HS-5 (cell line): ENCODE measurements at regions not wholly inside any gene's neighbourhood (a gene's known extent, or its start where the extent isn't known, plus 50 kb on each side); places are given as distances from the start of the nearest gene placed in this dataset.

Experiments used
- DNase-seq: peaks from one replicate; pipeline ENCODE4 v3.0.0-alpha.2; 2012; ENCODE audit warnings: low read depth

DNA sequence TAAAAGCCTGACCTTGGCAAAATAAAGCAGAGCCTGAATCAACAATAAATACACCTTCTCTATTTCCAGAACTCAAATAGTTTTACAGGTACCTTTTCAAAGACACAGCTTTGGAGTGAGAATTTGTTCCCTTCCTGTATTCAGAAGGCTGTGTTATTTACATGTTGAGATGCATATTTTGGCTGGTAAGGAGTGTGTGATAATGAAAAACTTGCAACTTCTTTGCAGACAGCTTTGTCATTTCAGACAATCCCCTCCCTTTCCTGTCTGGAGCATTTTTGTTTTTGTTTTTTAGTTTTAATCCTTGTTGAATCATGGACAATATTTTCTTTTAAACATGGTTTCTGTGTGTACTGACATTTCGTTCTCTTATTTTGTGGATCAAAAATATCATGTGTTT, 493.8 kb downstream of the FAT4 start:
- DNase-seq = no peak

DNA sequence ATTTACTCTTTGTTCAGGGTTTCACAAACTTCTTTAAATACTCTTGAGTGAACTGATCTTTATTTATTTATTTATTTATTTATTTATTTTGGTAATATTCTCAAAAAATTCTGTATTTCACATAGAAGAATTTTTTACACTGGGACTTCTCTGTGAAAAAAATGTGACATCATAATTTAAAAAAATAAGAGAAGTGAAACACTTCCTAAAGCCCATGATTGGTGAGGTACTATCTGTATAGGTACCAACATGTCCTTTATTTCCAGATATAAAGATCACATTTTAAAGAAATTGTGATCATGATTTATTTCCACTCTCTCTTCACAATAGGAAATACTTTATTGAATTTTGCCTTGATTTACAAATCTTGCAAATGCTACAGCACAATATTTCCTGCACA, 497.1 kb downstream of the FAT4 start:
- no peak for DNase-seq

DNA sequence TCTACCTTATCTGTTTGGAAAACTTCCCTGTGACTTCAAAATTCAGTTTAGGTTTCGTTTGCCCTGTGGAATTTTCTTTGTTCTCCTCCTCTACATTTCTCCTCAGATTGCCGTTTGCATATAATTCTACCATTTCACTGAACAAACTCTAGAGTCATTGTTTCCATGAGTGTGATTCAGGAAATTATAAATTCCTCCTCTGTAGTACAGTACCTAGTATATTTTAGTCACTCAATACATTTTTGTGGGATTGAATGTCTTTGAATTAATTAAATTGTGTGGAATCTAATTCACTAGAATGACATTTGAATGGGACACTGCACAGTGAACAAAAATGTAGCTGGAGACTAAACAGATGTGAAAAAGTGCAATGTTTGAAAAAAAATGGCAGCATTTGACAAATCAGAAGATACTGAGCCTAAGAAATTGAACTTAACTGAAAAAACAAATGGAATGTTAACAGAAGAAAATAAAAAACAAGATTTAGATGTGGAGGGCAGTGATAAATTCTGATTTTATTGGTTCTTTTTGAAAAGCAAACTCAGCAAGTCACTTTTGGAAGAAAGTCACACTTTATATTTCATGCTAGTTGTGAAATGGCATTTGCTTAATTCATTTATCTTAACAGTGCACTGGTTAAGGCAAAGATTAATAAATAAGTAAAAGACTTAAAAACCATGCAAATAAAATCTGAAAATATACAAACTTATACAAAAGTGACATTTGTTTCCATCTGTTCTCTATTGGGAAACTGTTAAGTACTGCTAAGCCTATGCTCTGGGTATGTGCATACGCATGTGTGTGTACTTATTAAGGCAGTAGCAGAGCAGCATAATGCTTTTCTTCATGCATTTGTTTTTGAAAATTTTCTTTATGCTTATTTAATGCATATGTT, 512.3 kb downstream of the FAT4 start:
- no peak for DNase-seq

DNA sequence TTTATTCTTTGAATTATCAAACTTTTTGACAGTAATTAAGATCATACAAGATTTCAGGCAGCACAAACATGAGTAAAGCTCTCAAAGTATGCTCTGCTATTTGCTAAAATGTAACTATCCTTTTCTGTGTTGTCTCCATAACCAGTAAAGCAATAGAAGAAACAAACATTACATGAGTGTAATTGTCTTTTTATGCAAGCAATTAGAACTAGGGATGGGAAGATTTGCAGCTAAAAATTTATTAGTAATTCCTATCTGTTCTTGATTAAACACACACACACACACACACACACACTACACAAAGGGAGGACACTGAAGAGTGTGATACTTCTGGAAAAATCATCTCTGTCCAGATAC, 512.9 kb downstream of the FAT4 start:
- no peak for DNase-seq

DNA sequence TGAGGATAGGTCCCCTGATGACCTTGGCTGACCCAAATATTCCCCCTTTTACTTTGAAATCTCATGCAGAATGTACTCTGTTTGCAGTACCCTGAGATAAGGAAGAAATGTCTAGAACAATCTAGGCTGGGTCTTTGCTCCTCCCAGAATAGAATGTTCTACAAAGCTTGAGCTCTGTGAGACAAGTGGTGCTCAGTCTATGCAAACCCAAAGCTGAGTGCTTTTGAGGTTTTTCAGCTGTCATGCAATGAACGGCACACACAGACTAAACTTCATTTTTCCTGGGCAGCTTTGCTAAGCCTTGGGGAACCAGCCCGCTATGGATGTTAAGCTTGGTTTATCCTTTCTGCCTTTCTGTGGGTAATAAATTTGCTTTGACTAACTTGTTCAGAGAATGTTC, 513.6 kb downstream of the FAT4 start:
- no peak for DNase-seq

DNA sequence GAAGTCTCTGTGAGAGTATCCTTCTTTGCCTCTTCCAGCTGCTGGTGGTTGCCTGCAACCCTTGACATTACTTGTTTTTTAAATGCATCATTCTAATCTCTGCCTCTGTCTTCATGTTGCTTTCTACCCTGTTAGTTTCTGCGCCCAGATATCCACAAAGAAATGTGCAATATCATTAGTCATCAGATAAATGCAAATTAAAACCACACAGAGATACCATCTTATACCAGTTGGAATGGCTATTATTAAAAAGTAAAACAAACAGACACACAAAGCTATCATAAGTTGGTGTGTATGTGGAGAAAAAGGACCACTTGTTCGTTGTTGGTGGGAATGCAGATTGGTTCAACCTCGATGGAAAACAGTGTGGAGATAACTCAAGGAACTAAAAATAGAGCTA, 517.4 kb downstream of the FAT4 start:
- DNase-seq = no peak

DNA sequence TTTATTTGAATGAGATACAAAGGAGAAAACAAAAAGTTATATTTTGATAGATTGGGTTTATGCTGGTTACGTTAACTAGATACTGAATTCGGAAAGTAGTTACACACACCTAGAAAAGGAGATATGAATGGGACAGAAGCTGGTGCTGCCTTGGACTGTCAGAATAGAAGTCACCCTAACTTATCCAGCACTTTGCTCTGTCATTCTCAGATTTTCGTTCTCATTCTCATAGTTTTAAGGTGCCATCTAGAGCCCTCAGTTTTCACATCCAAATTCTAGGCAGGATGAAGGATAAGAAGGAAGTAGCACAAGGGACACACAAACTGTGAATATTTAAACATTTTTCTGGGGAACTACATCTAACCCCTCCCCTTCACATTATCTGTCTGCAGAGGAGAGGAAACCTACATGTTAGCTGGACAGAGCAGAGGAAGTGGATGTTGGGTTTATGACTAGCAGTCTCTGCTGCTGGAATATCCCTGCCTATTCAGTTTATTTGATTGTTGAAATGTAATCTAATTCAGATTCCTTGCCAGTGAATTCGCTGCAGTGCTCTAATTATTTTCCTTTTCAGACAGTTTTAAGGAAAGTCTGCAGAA, 521.9 kb downstream of the FAT4 start:
- no peak for DNase-seq

DNA sequence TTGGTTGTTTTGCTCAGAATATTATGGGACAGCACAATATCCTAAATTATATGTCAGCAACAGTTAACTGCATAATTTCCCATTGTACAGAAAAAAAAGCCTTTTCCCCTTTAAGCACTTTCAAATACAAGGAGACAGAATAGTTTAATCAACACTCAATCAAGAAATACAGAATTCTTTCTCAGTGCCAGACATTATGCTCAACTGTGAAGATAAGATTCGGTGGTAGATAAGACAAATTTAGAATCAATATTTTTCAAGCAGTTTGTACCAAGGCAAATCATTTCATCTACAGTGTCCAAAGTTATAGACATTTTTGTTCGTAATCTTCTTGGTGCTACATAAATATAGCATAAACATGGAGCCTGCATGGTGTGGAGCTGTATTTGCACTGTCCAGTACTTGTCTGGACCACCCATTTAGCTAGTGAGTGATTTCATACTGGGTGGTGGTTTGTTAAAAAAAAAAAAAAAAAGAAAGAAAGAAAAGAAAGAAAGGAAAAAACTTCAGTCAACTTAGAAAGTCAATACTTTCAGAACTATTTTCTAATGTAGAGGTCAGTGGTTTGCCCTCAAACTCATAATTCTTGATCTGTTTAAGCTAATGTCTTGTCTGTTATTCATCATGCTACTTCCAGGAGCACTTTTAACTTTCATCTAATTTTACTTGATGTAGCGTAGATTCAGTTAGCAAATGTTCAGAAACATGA, 522.9 kb downstream of the FAT4 start:
- DNase-seq = no peak

DNA sequence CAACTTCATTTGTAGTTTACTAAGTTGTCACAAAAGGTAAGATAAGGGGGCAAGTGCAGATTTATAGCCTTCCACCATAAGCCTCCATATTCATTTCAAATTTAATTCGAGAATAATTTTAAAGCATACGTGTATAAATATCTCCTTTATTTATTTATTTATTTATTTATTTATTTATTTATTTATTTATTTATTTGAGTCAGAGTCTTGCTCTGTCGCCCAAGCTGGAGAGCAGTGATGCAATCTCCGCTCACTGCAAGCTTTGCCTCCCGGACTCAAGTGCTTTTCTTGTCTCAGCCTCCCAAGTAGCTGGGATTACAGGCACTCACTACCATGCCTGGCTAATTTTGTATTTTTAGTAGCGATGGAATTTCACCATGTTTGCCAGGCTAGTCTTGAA, 523.4 kb downstream of the FAT4 start:
- DNase-seq = no peak

DNA sequence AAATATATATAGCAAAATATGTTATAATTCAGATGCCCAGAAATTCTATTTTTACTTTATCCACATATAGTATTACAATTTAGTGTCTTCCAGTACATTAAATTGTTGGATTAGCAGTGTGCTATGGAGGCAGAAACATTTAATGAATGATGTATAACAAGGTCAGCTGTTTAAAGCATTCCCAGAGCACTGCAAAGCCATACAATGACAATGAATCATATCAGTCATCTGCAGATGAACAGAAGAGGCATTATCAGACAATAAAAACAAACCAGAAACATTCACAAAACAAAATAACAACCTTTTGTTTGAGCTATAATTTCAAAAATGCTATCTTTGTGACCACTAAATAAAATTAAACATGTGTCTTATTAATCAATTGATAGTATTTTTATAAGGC, 524.2 kb downstream of the FAT4 start:
- no peak for DNase-seq

DNA sequence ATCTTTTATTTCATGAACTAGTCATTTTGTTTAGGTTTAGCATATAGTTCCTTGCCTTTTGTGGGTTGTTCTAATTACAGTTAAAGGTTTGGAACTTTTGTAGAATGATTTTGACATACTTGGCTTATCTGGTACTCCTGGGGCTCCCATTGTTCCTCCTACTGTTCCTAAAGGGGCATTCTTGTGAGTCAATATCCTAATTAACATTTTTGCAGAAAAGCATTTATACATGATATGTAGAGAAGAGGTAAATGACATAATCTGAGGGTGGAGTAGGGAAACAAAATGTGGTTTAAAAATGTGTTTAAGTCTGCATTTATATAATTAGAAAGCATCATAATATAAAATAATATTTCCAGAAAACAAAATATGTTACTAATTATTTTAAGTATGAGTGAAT, 529.2 kb downstream of the FAT4 start:
- DNase-seq = no peak

DNA sequence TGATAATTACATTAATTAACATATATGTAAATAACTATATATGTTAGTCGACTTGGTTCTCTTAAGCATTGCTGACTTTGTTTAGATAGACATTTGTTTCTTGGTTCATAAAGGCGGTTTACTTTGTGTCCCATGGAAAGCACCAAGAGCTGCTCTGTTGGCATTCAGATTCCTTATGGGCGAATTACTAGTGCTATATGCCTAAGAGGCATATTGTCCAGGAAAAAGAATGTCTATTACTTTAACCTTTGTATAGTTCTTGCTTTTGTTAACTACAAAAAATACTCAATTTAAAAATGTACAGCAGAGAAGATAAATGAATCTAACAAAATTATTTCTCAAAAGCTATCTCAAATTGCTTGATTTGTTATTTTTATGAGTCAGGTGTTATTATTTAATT, 532.8 kb downstream of the FAT4 start:
- DNase-seq = no peak

DNA sequence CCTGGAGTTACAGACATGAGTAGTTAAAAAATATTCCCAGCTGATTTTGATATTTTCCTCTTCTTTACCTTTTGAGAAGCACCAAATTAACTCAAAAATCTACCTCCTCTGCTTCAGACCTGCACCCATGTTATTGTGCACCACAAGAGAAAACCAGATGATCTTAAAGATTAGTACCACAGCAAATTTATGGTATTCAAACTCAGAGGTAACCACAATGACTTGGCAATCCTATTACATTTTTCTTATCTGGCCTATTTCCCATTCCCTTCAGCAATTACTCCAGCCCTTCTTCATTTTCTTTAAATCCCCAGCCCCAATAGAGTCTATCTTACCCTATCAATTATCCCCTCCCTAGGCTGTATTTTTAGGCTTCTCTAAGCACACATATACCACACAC, 535.1 kb downstream of the FAT4 start:
- peak; percentile 14 for DNase-seq

DNA sequence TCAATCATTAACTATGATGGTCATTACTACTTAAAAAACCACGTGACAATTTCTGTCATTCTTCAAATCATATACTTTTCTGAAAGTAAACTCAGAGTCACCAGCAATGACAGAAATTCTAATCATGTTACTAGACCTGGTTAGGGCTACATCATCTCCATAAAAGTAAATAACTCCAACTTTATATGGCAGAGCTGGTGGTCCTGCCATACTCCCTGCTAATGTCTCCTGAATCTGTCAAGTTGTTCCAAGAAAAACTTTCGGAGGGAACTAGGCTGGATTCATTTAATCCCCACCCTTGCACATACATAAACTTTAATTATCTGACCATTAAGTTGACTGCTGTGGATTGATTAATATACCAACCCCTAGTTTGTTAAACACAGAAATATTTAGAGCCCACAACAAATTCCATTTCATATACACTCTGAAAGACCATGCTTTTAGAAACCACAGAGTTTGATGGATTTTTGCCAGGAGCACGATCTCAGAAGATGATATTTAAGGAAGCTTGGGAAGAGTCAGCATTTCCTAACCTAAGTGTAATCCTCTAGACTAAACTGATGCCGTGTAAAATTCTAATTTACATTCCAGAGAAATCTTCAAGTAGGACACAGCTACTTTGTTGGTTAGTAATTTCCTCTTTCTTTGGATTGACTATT, 577.0 kb downstream of the FAT4 start:
- peak; percentile 81 for DNase-seq

DNA sequence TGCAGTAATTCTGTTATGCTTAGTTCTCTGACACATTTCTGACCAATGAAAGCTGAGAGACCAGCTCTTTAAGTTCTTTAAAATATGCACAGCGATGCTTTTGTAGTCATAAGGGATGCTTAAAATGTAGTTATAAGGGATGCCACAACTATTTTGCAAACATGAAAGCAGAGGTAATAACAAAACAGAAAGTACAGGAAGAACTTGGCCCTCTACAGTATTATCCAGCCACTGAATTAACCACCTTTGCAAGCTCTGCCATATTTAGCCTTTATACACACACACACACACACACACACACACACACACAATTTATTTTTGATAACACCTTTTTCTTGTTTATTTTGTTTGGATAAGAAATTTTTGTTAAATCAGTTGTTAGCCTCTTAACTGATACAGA, 590.0 kb downstream of the FAT4 start:
- DNase-seq = no peak

DNA sequence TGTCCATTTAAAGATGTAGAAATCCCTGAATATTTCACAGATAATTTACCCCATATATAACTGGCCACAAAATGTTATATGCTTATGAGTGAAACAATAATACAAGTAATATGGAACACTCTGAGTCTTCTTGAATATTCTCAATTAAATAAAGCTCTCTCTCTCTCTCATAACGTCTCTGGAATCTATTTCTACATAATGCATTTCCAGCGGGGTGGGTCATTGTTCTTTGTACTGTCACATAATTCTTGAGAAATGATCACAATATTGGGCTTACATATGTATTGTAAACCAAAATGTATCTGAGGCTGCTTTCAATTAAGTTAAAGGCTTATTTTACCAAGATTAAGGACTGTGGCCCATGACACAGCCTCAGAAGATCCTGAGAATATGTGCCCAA, 596.3 kb downstream of the FAT4 start:
- DNase-seq = no peak

DNA sequence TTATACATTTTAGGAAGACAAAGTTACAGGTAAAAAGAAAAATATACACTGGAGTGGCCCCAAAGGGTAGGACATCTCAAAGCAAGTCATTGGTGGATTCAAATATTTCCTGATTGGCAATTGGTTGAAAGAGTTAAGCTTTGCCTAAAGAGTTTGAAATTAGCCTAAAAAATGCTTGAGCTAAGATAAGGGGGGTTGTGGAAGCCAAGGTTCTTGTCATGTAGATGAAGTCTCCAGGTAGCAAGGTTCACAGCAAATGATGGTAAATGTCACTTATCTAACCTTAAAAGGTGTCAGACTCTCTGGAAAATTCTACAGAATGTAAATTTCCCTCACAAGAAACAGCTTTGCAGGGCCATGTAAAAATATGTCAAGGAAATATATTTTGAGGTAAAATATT, 596.7 kb downstream of the FAT4 start:
- DNase-seq = no peak

DNA sequence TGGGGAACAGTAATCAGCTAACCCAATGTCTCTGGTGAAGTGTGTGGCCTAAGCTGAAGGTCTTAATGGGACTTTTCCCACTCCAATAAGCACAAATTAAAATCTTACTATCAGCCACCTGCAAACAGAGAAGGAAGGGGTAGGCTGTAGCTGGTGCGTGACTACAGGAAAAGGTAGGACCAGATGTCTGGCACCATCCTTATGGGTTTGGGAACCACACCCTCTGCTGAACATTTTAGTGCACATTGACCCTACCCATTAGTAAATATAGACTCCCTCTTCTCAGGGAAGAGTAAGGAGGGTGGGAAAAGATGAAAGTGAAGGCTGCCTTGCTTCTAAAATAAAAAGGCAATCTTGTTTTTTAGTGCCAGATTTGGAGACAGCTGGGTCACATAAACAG, 602.8 kb downstream of the FAT4 start:
- DNase-seq = no peak

DNA sequence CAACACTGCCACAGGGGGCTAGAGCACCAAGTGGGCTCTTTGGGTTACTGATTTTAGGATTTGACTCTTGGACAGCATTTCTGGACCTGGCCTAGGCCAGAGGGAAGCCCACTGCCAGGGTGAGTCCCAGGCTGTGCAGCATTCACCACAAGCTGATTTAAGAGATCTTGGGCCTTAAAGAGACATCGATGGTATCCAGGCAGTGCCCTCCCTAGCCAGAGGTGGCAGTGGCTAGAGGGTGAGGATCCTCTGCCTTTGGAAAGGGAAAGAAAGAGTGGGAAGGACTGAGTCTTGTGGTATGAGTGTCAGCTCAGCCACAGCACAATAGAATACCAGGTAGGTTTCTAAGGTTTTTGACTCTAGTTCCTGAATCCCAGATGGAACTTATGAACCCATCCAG, 613.9 kb downstream of the FAT4 start:
- no peak for DNase-seq

DNA sequence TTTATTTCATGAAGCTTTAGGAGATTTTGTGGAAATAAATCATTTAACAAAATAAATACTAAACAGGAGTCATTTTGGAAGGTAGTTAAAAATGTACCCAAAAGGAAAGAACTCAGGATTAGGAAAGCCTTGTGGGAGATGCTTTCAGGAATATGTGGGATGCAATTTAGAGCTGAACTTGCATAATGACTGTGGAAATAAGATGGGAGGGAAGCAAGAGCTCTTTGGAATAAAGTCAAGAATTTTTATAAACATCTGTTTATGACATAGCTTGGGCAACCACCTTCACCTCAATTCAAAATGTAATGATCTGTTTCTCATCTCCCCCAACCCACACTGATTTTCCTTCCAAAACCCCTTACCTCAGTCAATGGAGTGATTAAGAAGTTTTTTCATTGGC, 623.8 kb downstream of the FAT4 start:
- DNase-seq = no peak

DNA sequence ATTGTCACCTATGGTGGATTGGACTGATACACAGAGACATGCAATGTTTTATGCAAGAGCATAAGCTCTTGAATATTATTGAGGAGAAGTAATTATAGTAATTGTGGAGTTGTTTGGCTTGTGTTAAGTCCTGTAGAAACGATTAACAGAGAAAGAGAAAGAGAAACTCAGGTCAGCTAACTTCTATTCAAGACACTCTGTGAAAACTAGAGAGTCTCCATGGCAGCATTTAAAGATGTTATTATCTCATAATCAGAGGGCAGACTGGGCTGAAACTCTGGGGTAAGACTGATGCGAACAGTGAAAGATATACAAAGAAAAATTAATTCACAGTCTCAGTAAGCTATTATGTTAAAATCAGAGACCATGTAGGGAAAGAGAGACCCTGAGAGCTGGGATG, 625.7 kb downstream of the FAT4 start:
- no peak for DNase-seq

DNA sequence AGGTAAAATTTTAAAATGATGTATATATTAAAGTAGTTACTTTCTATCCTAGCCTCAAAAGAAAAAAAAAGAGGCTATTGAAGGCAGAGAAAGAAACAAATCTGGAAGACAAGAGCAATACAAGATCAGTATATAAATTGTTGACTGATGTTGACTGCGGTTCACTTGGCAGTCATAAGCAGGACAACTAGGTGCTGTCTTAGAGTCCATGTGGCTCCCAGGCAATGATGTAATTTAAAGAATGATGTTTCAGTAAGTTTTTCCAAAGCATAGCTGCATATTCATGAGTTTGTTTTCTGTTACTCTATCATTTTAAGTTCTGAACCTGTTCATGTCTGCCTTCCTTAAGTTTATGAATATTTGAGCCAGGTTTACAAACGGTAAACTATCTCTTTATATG, 630.2 kb downstream of the FAT4 start:
- no peak for DNase-seq

DNA sequence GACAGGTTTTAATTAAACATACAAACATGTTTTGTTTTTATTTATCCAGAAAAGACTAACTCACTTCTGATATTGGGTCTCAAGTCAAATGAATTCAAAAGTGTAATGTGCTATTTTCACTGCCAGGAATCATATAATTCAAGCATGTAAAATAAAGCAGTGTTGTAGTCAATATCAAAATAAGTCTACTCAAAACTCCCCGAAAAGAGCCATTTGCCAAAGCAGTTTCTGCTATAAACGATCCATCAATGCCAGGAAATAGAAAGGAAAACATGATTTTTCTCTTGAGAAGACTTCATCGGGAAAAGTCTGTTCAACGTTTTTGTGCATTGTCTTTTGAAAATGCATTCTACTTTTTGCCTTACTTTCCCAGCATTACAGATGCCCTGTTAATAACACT, 633.3 kb downstream of the FAT4 start:
- no peak for DNase-seq
